H9 (cell line): ENCODE measurements at regions not wholly inside any gene's neighbourhood (a gene's known extent, or its start where the extent isn't known, plus 50 kb on each side); places are given as distances from the start of the nearest gene placed in this dataset.
A peak's percentile ranks its signal among the peaks of the same experiment; 100 is the strongest.
"Not testable (repeated sequence)": the region's sequence is repeated elsewhere in the genome, so short reads cannot be mapped to it uniquely, and the experiment has no call there.

Experiments
- DNase-seq: peaks from one replicate; pipeline ENCODE4 v3.0.0-alpha.2; 2017
- H2AFZ ChIP-seq: one replicate; pipeline ENCODE4 v1.6.1; 2013; ENCODE audit warnings: mild to moderate bottlenecking, low read length, control low read depth, moderate library complexity
- H2AK5ac ChIP-seq: 2 replicates; pipeline ENCODE4 v1.6.1; 2013; ENCODE audit warnings: low read length, control low read depth, mixed read lengths; ENCODE audit not compliant: insufficient read length
- H2BK120ac ChIP-seq: one replicate; pipeline ENCODE4 v1.6.1; 2013; ENCODE audit warnings: low read depth, mild to moderate bottlenecking, low read length, control low read depth, inconsistent platforms; ENCODE audit not compliant: poor library complexity, severe bottlenecking
- H2BK12ac ChIP-seq: 2 replicates; pipeline ENCODE4 v1.6.1; 2013; ENCODE audit warnings: low read length, control low read depth, mixed read lengths, low read depth; ENCODE audit not compliant: insufficient read length
- H2BK15ac ChIP-seq: 2 replicates; pipeline ENCODE4 v1.6.1; 2013; ENCODE audit warnings: low read depth, low read length, control low read depth
- H2BK20ac ChIP-seq: one replicate; pipeline ENCODE4 v1.6.1; 2013; ENCODE audit warnings: low read depth, mild to moderate bottlenecking, low read length, control low read depth, inconsistent platforms; ENCODE audit not compliant: poor library complexity, severe bottlenecking
- H2BK5ac ChIP-seq: 2 replicates; pipeline ENCODE4 v1.6.1; 2013; ENCODE audit warnings: low read length, control low read depth, mixed read lengths; ENCODE audit not compliant: insufficient read length
- H3K14ac ChIP-seq: 2 replicates; pipeline ENCODE4 v1.6.1; 2013; ENCODE audit warnings: low read length, control low read depth; ENCODE audit not compliant: insufficient read depth
- H3K18ac ChIP-seq: 2 replicates; pipeline ENCODE4 v1.6.1; 2013; ENCODE audit warnings: low read depth, mild to moderate bottlenecking, mixed read lengths, low read length, control low read depth; ENCODE audit not compliant: insufficient read length
- H3K23ac ChIP-seq: 2 replicates; pipeline ENCODE4 v1.6.1; 2013; ENCODE audit warnings: low read length, control low read depth, mixed read lengths, low read depth; ENCODE audit not compliant: insufficient read length
- H3K23me2 ChIP-seq: 2 replicates; pipeline ENCODE4 v1.6.1; 2013; ENCODE audit warnings: low read depth, mild to moderate bottlenecking, mixed read lengths, low read length, control low read depth; ENCODE audit not compliant: insufficient read length, poor library complexity, severe bottlenecking
- H3K27ac ChIP-seq: 2 replicates; pipeline ENCODE4 v1.5.1; 2013; ENCODE audit warnings: low read length, control low read depth, mixed read lengths, low read depth; ENCODE audit not compliant: insufficient read length
- H3K27me3 ChIP-seq: 2 replicates; pipeline ENCODE4 v1.6.1; 2013; ENCODE audit warnings: low read length, control low read depth, inconsistent platforms; ENCODE audit not compliant: insufficient read depth
- H3K4ac ChIP-seq: 2 replicates; pipeline ENCODE4 v1.6.1; 2013; ENCODE audit warnings: low read depth, mild to moderate bottlenecking, control low read depth, inconsistent platforms, low read length, moderate library complexity
- H3K4me1 ChIP-seq: 2 replicates; pipeline ENCODE4 v1.6.1; 2013; ENCODE audit warnings: low read length, control low read depth, inconsistent platforms; ENCODE audit not compliant: insufficient read depth
- H3K4me2 ChIP-seq: 2 replicates; pipeline ENCODE4 v1.6.1; 2013; ENCODE audit warnings: low read length, control low read depth, mixed read lengths; ENCODE audit not compliant: insufficient read length, insufficient read depth
- H3K56ac ChIP-seq: 2 replicates; pipeline ENCODE4 v1.6.1; 2013; ENCODE audit warnings: low read depth, mild to moderate bottlenecking, mixed read lengths, low read length, control low read depth; ENCODE audit not compliant: insufficient read length
- H3K79me1 ChIP-seq: 2 replicates; pipeline ENCODE4 v1.6.1; 2013; ENCODE audit warnings: low read depth, mild to moderate bottlenecking, moderate library complexity, low read length, control low read depth, inconsistent platforms; ENCODE audit not compliant: insufficient read depth, poor library complexity, severe bottlenecking
- H3K79me2 ChIP-seq: 2 replicates; pipeline ENCODE4 v1.6.1; 2013; ENCODE audit warnings: low read length, control low read depth, inconsistent platforms; ENCODE audit not compliant: insufficient read depth
- H3K9ac ChIP-seq: 2 replicates; pipeline ENCODE4 v1.6.1; 2013; ENCODE audit warnings: low read length, control low read depth, mixed read lengths; ENCODE audit not compliant: insufficient read length; ENCODE audit errors: extremely low read depth
- H3K9me3 ChIP-seq: one replicate; pipeline ENCODE4 v1.6.1; 2013; ENCODE audit warnings: low read depth, low read length, inconsistent platforms; ENCODE audit not compliant: control insufficient read depth
- H3T11ph ChIP-seq: one replicate; pipeline ENCODE4 v1.6.1; 2013; ENCODE audit warnings: mild to moderate bottlenecking, low read length, control low read depth, inconsistent platforms
- H4K20me1 ChIP-seq: one replicate; pipeline ENCODE4 v1.6.1; 2013; ENCODE audit not compliant: control insufficient read depth, insufficient read length, insufficient read depth
- H4K5ac ChIP-seq: 2 replicates; pipeline ENCODE4 v1.6.1; 2013; ENCODE audit warnings: low read depth, mild to moderate bottlenecking, mixed read lengths, low read length, control low read depth; ENCODE audit not compliant: insufficient read length
- H4K8ac ChIP-seq: replicated peaks from 2 replicates; pipeline ENCODE4 v1.6.1; 2013; ENCODE audit warnings: low read length, control low read depth, mixed read lengths, low read depth; ENCODE audit not compliant: insufficient read length
- H4K91ac ChIP-seq: 2 replicates; pipeline ENCODE4 v1.6.1; 2013; ENCODE audit warnings: low read depth, mild to moderate bottlenecking, moderate library complexity, mixed read lengths, low read length, control low read depth; ENCODE audit not compliant: insufficient read length
- H3K27ac Mint-ChIP-seq, 3 experiments: 2 replicates in 2 of 3; 3 replicates in 1 of 3; pipeline ENCODE4 v1.8.0; 2020 to 2021; ENCODE audit warnings: mixed read lengths in 3 of 3, mild to moderate bottlenecking in 1 of 3, moderate library complexity in 1 of 3
- H3K27me3 Mint-ChIP-seq: 2 replicates; pipeline ENCODE4 v1.8.0; 2021; ENCODE audit warnings: low read depth, mild to moderate bottlenecking, moderate library complexity, mixed read lengths
- H3K36me3 Mint-ChIP-seq, 3 experiments: 2 replicates in 2 of 3; 3 replicates in 1 of 3; pipeline ENCODE4 v1.8.0; 2020 to 2021; ENCODE audit warnings: low read depth in 3 of 3, mixed read lengths in 3 of 3; ENCODE audit not compliant: insufficient read depth in 1 of 3
- H3K4me1 Mint-ChIP-seq, 2 experiments: 2 replicates each; pipeline ENCODE4 v1.8.0; 2020; ENCODE audit warnings: mixed read lengths in 2 of 2
- H3K4me3 Mint-ChIP-seq, 2 experiments: 2 replicates in 1 of 2; 3 replicates in 1 of 2; pipeline ENCODE4 v1.8.0; 2020 to 2021; ENCODE audit warnings: mild to moderate bottlenecking in 2 of 2, mixed read lengths in 2 of 2, moderate library complexity in 1 of 2
- H3K9me3 Mint-ChIP-seq, 2 experiments: 2 replicates in 1 of 2; 3 replicates in 1 of 2; pipeline ENCODE4 v1.8.0; 2020; ENCODE audit warnings: mild to moderate bottlenecking in 2 of 2, mixed read lengths in 2 of 2, moderate library complexity in 1 of 2
- CTCF ChIP-seq: fragments of 200-600 bp; sonication (generic); conservative IDR thresholded peaks from 3 replicates; pipeline ENCODE4 v1.8.0; 2021; ENCODE audit warnings: antibody characterized with exemption, mild to moderate bottlenecking
- WGBS: extraction: QIAGEN DNeasy Blood & Tissue Kit; methylation state at CpG from one replicate; pipeline ENCODE4 v1.1.7; 2013; ENCODE audit warnings: missing lambda C conversion rate, low lambda C conversion rate, mixed read lengths; ENCODE audit not compliant: insufficient read length; ENCODE audit errors: extremely low coverage; 5-methylcytosine and 5-hydroxymethylcytosine counted together

GRCh38 chr2:228355897-228356296, 174.4 kb upstream of the SPHKAP start:
- H4K8ac ChIP-seq = no peak overlapping the region
- H2AFZ ChIP-seq = no peak overlapping the region
- no peak overlapping the region for H3T11ph ChIP-seq
- H3K27me3 ChIP-seq = no peaks in the 10 kb centered on the region
- no peaks in the 10 kb centered on the region for H3K23me2 ChIP-seq
- no peak overlapping the region for H3K23ac ChIP-seq
- peaks cover 3% of the 10 kb centered on the region in 2 experiments; a peak in 2 of 4 replicates for H3K4me1 Mint-ChIP-seq
- H3K27me3 Mint-ChIP-seq = no peaks in the 10 kb centered on the region
- no peak overlapping the region for H3K4ac ChIP-seq
- no peak overlapping the region for H3K14ac ChIP-seq
- no peak overlapping the region for H2BK12ac ChIP-seq
- H2BK20ac ChIP-seq = no peak overlapping the region
- H3K56ac ChIP-seq = no peak overlapping the region
- no CpG with 5 or more reads among the region's 2 CpGs for WGBS
- no peak overlapping the region for H2AK5ac ChIP-seq
- H3K79me2 ChIP-seq = no peaks in the 10 kb centered on the region
- no peak overlapping the region for H3K27ac Mint-ChIP-seq
- no peak overlapping the region for H3K4me2 ChIP-seq
- peaks cover 2% of the 10 kb centered on the region for H4K20me1 ChIP-seq
- no peak overlapping the region for H2BK120ac ChIP-seq
- no peak overlapping the region for H3K4me3 Mint-ChIP-seq
- no peaks in the 10 kb centered on the region for H3K9me3 ChIP-seq
- H3K79me1 ChIP-seq = no peaks in the 10 kb centered on the region
- no peak overlapping the region for H3K9ac ChIP-seq
- no peaks in the 10 kb centered on the region for H3K4me1 ChIP-seq
- no peak for DNase-seq
- H2BK15ac ChIP-seq = no peak overlapping the region
- no peak overlapping the region for H2BK5ac ChIP-seq
- H3K27ac ChIP-seq = no peak overlapping the region
- H3K9me3 Mint-ChIP-seq = no peaks in the 10 kb centered on the region
- H3K36me3 Mint-ChIP-seq = no peaks in the 10 kb centered on the region
- H4K91ac ChIP-seq = no peak overlapping the region
- H3K18ac ChIP-seq = no peak overlapping the region
- no peak overlapping the region for H4K5ac ChIP-seq
- TF ChIP-seq CTCF = 0 out of 3 replicates have a peak, but pooled peaks have one; percentile 9

- H3K79me2 ChIP-seq, H3K27ac Mint-ChIP-seq, H3K27me3 Mint-ChIP-seq, H2BK20ac ChIP-seq, H2BK5ac ChIP-seq, H2AK5ac ChIP-seq, H3K9me3 Mint-ChIP-seq, H3K27ac ChIP-seq, H3K18ac ChIP-seq, H2AFZ ChIP-seq, H3K9me3 ChIP-seq, H4K20me1 ChIP-seq, H3K9ac ChIP-seq, H2BK120ac ChIP-seq, H3K23ac ChIP-seq, H3K27me3 ChIP-seq, H4K8ac ChIP-seq, H4K91ac ChIP-seq, H3K79me1 ChIP-seq, DNase-seq, H3K4me2 ChIP-seq, H3T11ph ChIP-seq, H2BK15ac ChIP-seq, H4K5ac ChIP-seq, H3K4me3 Mint-ChIP-seq, H3K36me3 Mint-ChIP-seq, H3K4ac ChIP-seq, H2BK12ac ChIP-seq, H3K4me1 Mint-ChIP-seq, H3K23me2 ChIP-seq, H3K14ac ChIP-seq, H3K56ac ChIP-seq, H3K4me1 ChIP-seq: not testable (repeated sequence)
- no CpG with 5 or more reads among the region's 12 CpGs for WGBS
Observed at GRCh38 chr2:228352980-228353379, 171.5 kb upstream of the SPHKAP start.
